Upper lobe of left lung (tissue), 4 donors: ENCODE measurements at regions not wholly inside any gene's neighbourhood (a gene's known extent, or its start where the extent isn't known, plus 50 kb on each side); places are given as distances from the start of the nearest gene placed in this dataset.

ENCODE experiments used
- CTCF ChIP-seq, 6 experiments: fragments of 450-650 bp in 4 of 6; fragments of 200-600 bp in 2 of 6; sonication (generic) in 2 of 6; IDR thresholded peaks; one replicate each; pipeline ENCODE4 v1.5.1; 2016 to 2019; ENCODE audit warnings: antibody characterized with exemption in 6 of 6
- EP300 ChIP-seq, 4 donors: sonication (generic); formaldehyde crosslinking; IDR thresholded peaks; one replicate each; pipeline ENCODE4 v1.5.1; 2017; ENCODE audit warnings: antibody characterized with exemption in 4 of 4, control low read depth in 2 of 4
- POLR2A ChIP-seq, 4 donors: fragments of 450-650 bp; IDR thresholded peaks; one replicate each; pipeline ENCODE4 v1.5.1; 2016 to 2017; ENCODE audit warnings: antibody characterized with exemption in 4 of 4, mild to moderate bottlenecking in 2 of 4

GRCh38 chr6:138569554-138569953 is 70.3 kb upstream of the NHSL1 start:
- TF ChIP-seq CTCF (IDR thresholded peaks at IDR 0.05) (no peak), POLR2A (IDR thresholded peaks at IDR 0.05) (no peak), EP300 (IDR thresholded peaks at IDR 0.05) (no peak)
